GM19043 (cell line): ENCODE measurements at regions not wholly inside any gene's neighbourhood (a gene's known extent, or its start where the extent isn't known, plus 50 kb on each side); places are given as distances from the start of the nearest gene placed in this dataset.

Experiments used
- ATAC-seq: cut with Tn5 transposase; IDR thresholded peaks from one replicate; pipeline ENCODE4 v1.9.1; 2021; ENCODE audit warnings: low read depth; ENCODE audit not compliant: unreplicated experiment

DNA sequence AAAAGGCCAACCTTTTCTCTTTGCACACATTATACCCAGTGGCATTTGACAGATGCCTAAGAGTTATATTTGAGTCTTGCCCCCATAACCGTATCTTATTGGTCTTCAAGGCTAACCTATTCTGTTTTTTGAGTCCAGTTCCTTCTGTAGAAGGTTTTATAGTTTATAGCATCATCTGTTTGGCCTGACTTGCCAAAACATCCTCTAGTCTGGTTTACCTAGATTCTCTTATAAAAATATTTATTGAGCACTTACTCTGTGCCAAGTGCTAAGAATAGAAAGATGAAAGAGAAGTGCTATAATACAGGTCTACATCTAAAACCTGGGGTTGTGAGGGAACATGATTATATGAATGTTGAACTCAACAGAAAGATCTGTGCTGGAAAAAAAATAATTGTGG, 55.9 kb upstream of the PIP4K2A start:
- ATAC-seq = no peak

DNA sequence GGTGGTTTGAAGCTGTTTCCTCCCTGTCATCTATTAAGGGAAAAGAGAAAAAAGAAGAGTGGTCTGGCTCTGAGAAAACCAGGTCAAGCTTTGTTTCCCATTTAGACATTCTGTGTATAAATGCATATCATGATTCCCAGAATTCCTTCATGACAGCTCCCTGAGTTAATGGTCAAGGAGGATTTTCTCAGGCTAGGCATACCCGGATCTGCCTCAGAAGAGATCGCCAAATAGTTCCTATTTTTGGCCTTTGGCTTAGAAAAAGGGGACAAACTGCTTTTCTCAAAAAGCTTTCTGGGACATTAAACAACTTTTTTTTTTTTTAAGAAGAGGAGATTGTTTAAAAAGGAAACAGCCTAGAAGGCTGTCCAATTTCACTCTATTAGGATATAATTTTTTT, 53.5 kb upstream of the PIP4K2A start:
- ATAC-seq = no peak

DNA sequence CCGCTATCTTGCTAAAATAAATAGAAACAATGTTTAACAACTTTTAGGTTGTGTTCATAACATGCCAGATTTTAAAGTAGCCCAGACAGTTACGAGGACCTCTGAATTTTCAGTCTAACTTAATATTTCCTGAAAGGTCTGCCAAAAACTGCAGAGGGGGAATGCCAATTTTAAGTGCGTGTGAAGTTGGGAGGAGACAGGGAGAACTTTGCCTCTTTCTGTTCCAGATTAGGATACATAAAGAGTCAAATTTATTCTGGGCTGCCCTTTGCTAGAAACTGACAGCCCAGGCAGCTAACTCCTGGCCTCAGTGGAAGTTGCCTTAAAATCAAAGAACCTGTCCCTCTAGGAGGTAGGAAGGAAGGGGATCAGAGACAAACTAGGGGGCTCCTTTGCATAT, 52.3 kb upstream of the PIP4K2A start:
- ATAC-seq = no peak

DNA sequence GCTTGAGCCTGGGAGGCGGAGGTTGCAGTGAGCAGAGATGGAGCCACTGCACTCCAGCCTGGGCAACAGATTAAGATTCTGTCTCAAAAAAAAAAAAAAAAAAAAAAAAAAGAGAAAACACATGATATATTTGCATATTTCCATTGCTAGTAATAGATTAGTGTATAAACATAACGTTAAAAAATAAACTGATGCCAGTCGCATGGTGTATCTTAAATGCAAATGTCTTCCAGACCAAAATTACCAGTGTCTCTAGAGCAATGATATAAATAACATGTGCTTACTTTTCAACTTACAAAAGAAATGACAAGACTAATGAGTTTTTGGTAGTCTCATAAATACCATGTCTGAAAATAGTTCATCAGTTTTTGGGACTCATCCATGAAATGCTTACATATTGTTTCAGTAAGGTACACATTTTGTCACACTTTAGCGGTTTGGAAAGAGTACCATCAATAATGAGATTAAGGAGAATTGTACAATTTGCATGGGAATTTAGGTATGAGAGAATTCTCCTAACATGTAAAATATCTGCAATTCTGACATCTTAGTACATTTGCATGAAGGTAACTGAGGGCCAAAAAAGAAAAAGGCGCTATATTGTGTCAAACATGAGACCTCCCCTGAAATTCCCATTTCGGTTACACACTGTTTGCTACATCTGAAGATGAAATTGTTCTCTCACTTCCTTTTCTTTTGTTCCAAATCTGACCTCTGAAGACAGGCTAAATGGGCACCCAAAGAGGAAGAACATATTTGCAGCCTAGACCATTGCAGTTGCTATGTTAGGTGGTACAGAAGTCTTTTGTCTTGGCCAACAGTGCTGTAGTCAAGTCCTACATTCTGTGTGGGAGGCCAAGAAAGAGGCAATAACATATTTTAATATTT, 51.5 kb upstream of the PIP4K2A start:
- no peak for ATAC-seq

DNA sequence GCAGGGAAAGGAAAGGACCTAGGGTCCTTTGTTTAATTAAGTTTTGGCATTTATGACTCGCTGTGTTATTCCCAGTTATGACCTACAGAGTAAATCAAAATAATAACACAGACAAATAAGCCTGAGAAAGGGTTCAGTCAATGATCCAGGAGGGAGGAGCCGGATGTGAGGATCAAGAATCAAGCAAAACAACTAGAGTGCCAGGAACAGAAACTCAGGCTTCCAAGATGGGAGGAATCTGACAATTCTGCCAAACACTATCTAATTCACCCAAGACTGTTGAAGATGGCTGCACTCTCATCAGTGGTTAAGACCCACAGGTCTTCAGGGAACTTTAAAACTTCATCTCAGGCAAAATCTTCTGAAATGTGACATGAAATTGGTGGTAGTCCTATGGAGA, 50.3 kb upstream of the PIP4K2A start:
- ATAC-seq = no peak
